DND-41 (cell line): ENCODE measurements at regions not wholly inside any gene's neighbourhood (a gene's known extent, or its start where the extent isn't known, plus 50 kb on each side); places are given as distances from the start of the nearest gene placed in this dataset.

Source experiments
- EZH2 ChIP-seq: IDR thresholded peaks from 3 replicates; pipeline ENCODE4 v1.6.1; 2012; ENCODE audit warnings: borderline replicate concordance, low read depth, mild to moderate bottlenecking, moderate library complexity, low read length, inconsistent platforms; ENCODE audit not compliant: severe bottlenecking
- TF ChIP-seq, protein P1 (sequence below): IDR thresholded peaks from 2 replicates; pipeline ENCODE4 v1.5.1; 2012; ENCODE audit warnings: borderline replicate concordance, low read length, moderate library complexity, mild to moderate bottlenecking; ENCODE audit not compliant: poor library complexity, severe bottlenecking; ENCODE audit errors: extremely low read depth

DNA sequence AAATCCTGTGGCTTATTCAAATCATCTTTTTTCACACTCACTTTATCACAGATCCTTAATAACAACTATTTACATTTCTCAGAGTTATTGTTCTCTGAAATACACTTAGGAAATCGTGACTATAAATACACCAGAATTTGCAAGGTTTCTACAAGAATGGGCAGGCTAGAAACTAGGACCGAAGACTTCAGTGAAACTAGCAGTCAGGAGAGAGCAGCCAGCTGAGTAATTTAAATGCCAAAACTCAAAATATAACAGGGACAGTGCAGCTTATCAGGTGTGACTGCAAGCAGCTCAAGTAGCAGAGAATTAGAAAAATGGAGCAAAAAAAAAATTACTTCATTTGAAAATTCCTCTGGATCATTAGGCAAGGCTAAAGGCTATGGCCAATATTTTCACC lies 719.3 kb upstream of the ZNF608 start:
- TF ChIP-seq, protein P1, sequence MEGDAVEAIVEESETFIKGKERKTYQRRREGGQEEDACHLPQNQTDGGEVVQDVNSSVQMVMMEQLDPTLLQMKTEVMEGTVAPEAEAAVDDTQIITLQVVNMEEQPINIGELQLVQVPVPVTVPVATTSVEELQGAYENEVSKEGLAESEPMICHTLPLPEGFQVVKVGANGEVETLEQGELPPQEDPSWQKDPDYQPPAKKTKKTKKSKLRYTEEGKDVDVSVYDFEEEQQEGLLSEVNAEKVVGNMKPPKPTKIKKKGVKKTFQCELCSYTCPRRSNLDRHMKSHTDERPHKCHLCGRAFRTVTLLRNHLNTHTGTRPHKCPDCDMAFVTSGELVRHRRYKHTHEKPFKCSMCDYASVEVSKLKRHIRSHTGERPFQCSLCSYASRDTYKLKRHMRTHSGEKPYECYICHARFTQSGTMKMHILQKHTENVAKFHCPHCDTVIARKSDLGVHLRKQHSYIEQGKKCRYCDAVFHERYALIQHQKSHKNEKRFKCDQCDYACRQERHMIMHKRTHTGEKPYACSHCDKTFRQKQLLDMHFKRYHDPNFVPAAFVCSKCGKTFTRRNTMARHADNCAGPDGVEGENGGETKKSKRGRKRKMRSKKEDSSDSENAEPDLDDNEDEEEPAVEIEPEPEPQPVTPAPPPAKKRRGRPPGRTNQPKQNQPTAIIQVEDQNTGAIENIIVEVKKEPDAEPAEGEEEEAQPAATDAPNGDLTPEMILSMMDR: no peak
- no peak for TF ChIP-seq EZH2
